HFF-Myc (cell line): ENCODE measurements at regions not wholly inside any gene's neighbourhood (a gene's known extent, or its start where the extent isn't known, plus 50 kb on each side); places are given as distances from the start of the nearest gene placed in this dataset.

ENCODE experiments used
- DNase-seq: peaks from one replicate; pipeline ENCODE4 v3.0.0-alpha.2; 2011; ENCODE audit warnings: low read depth; ENCODE audit errors: extremely low read depth
- H3K4me3 ChIP-seq: replicated peaks from 2 replicates; pipeline ENCODE4 v1.5.1; 2011; ENCODE audit warnings: low read depth, mild to moderate bottlenecking, control low read depth, low read length
- CTCF ChIP-seq: IDR thresholded peaks from 2 replicates; pipeline ENCODE4 v1.5.1; 2012; ENCODE audit warnings: mild to moderate bottlenecking, low read depth, low read length, control low read depth; ENCODE audit errors: missing control alignments

- no peak for DNase-seq
- no peak for TF ChIP-seq CTCF
- no peak overlapping the region for H3K4me3 ChIP-seq
Observed at GRCh38 chr6:104126315-104127005, 733.3 kb downstream of the HACE1 start.

- DNase-seq, result no peak
- TF ChIP-seq CTCF, result no peak
- no peak overlapping the region for H3K4me3 ChIP-seq
Observed at GRCh38 chr6:104123227-104123626, 736.5 kb downstream of the HACE1 start.

GRCh38 chr6:104118274-104118673, 741.4 kb downstream of the HACE1 start:
- no peak overlapping the region for H3K4me3 ChIP-seq
- TF ChIP-seq CTCF, result no peak
- DNase-seq, result no peak

GRCh38 chr6:104109806-104110205, 749.9 kb downstream of the HACE1 start:
- no peak for TF ChIP-seq CTCF

GRCh38 chr6:104108634-104109033, 751.1 kb downstream of the HACE1 start:
- no peak for DNase-seq
- TF ChIP-seq CTCF, result no peak
- no peak overlapping the region for H3K4me3 ChIP-seq

More at GRCh38 chr6:104109806-104110205, 749.9 kb downstream of the HACE1 start:
- no peak for DNase-seq
- H3K4me3 ChIP-seq, result no peak overlapping the region

- TF ChIP-seq CTCF, result no peak
- H3K4me3 ChIP-seq, result no peak overlapping the region
- no peak for DNase-seq
Observed at GRCh38 chr6:104095661-104096416, 763.9 kb downstream of the HACE1 start.
